Nephron progenitor cell (in vitro differentiated cells): ENCODE measurements at regions not wholly inside any gene's neighbourhood (a gene's known extent, or its start where the extent isn't known, plus 50 kb on each side); places are given as distances from the start of the nearest gene placed in this dataset.

ENCODE experiments used
- DNase-seq: peaks from one replicate; pipeline ENCODE4 v3.0.0; 2021
- H3K27ac Mint-ChIP-seq: 2 replicates; pipeline ENCODE4 v1.8.0; 2021; ENCODE audit warnings: mild to moderate bottlenecking, moderate library complexity, mixed read lengths
- H3K27me3 Mint-ChIP-seq: 2 replicates; pipeline ENCODE4 v1.8.0; 2021; ENCODE audit warnings: mild to moderate bottlenecking, low read depth, mixed read lengths; ENCODE audit not compliant: poor library complexity
- H3K36me3 Mint-ChIP-seq: 2 replicates; pipeline ENCODE4 v1.8.0; 2021; ENCODE audit warnings: low read depth, mixed read lengths
- H3K4me1 Mint-ChIP-seq: 2 replicates; pipeline ENCODE4 v1.8.0; 2021; ENCODE audit warnings: mixed read lengths
- H3K4me3 Mint-ChIP-seq: 2 replicates; pipeline ENCODE4 v1.8.0; 2021; ENCODE audit warnings: mild to moderate bottlenecking, moderate library complexity, mixed read lengths
- H3K9me3 Mint-ChIP-seq: 2 replicates; pipeline ENCODE4 v1.8.0; 2021; ENCODE audit warnings: mild to moderate bottlenecking, moderate library complexity, mixed read lengths
- TF ChIP-seq, protein P1 (sequence below): fragments of 200-600 bp; sonication (generic); IDR thresholded peaks from 2 replicates; pipeline ENCODE4 v1.5.0; 2021; ENCODE audit warnings: antibody characterized with exemption

DNA sequence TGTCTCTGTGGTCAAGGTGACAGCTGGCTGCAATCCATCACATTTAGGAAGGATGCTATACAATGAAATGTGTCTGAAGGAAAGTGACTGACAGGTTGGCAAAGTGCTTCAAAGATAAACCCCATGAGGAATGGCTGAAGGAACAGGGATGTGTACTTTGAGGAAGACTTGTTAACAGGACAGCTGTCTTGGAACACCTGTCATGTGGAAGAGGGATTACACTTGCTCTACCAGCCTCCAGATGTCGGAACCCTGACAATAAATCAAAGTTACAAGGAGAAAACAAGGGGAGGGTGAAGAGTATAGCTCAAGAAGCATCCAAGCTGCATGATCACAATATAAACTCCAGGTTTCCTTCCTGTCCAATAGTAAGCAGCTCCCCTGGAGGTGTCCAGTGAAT is 147.8 kb upstream of the TMCC3 start:
- H3K36me3 Mint-ChIP-seq: no peaks in the 10 kb centered on the region
- peaks cover 5% of the 10 kb centered on the region for H3K27me3 Mint-ChIP-seq
- H3K9me3 Mint-ChIP-seq: peaks cover 3% of the 10 kb centered on the region
- no peak for DNase-seq
- no peak overlapping the region for H3K27ac Mint-ChIP-seq
- TF ChIP-seq, protein P1, sequence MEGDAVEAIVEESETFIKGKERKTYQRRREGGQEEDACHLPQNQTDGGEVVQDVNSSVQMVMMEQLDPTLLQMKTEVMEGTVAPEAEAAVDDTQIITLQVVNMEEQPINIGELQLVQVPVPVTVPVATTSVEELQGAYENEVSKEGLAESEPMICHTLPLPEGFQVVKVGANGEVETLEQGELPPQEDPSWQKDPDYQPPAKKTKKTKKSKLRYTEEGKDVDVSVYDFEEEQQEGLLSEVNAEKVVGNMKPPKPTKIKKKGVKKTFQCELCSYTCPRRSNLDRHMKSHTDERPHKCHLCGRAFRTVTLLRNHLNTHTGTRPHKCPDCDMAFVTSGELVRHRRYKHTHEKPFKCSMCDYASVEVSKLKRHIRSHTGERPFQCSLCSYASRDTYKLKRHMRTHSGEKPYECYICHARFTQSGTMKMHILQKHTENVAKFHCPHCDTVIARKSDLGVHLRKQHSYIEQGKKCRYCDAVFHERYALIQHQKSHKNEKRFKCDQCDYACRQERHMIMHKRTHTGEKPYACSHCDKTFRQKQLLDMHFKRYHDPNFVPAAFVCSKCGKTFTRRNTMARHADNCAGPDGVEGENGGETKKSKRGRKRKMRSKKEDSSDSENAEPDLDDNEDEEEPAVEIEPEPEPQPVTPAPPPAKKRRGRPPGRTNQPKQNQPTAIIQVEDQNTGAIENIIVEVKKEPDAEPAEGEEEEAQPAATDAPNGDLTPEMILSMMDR: no peak
- no peak overlapping the region for H3K4me3 Mint-ChIP-seq
- peaks cover 46% of the 10 kb centered on the region for H3K4me1 Mint-ChIP-seq

DNA sequence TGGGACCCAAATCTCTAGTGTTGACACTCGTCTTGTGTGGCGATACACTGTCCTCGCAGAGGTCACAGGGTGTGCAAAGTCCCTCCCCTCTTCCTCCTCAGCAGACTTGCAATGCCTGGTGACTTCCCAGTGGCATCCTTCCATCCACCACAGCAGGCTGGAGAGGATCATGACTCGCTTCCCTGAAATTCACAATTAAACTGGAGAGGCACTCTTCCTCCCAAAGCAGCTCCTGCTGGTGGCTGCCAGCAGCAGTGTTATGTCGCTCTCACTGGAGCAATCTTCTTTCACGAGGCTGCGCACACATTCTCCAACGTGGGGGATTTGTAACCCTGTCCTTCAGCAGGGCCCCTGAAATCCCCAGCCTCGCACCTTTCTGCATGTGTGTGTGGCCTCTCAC is 145.2 kb upstream of the TMCC3 start:
- H3K36me3 Mint-ChIP-seq: no peaks in the 10 kb centered on the region
- H3K27me3 Mint-ChIP-seq: peaks cover 5% of the 10 kb centered on the region
- peaks cover 57% of the 10 kb centered on the region for H3K4me1 Mint-ChIP-seq
- no peak for DNase-seq
- TF ChIP-seq, protein P1: no peak
- H3K9me3 Mint-ChIP-seq: peaks cover 3% of the 10 kb centered on the region
- no peak overlapping the region for H3K4me3 Mint-ChIP-seq
- peak overlapping the region; percentile 55 for H3K27ac Mint-ChIP-seq

DNA sequence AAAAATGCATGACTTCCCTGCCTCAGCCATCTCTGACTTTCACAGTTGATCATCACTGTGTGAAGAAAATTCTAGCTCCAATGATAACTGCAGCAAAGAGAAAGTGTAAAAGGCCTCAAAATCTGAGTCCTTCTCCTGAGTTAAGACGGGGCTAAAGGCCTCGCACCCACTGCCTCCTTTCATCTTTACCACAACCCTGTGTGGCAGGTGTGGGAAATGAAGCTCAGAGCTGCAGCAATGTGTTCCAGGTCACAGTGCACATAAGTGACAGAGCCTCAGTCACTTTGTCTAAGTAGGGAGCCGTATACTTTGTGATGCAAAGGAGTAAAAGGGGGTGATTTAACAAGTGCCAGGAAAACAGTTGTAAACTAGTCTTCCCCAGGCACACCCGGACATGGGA is 144.7 kb upstream of the TMCC3 start:
- H3K9me3 Mint-ChIP-seq: peaks cover 3% of the 10 kb centered on the region
- DNase-seq: no peak
- H3K36me3 Mint-ChIP-seq: no peaks in the 10 kb centered on the region
- H3K27me3 Mint-ChIP-seq: peaks cover 5% of the 10 kb centered on the region
- TF ChIP-seq, protein P1: no peak
- peak overlapping the region; percentile 55 for H3K27ac Mint-ChIP-seq
- peaks cover 61% of the 10 kb centered on the region for H3K4me1 Mint-ChIP-seq
- H3K4me3 Mint-ChIP-seq: no peak overlapping the region

DNA sequence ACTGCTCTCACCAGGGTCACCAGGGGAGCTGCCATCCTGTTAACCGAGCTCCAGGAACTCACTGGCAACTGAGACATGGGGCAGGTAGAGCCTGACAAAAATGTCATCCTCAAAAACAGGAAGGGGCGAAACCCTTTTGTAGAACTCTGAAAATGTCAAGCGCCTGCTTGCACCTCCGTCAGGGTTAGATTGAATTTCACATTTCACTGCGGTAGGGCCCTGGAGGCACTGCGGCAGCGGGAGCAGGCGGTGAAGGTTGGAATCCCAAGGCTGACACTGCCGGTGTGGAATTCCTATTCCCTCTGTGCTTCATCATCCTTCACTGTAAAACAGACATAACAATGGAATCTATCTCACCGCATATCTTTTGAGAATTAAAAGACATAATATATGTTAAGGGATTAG is 142.8 kb upstream of the TMCC3 start:
- Mint-ChIP-seq H3K9me3 (no peaks in the 10 kb centered on the region), H3K4me1 (peaks cover 53% of the 10 kb centered on the region), H3K36me3 (no peaks in the 10 kb centered on the region), H3K27me3 (peaks cover 5% of the 10 kb centered on the region), H3K27ac (peak overlapping the region; percentile 91), H3K4me3 (peak overlapping the region; percentile 32)
- peak; percentile 44 for DNase-seq
- TF ChIP-seq, protein P1: no peak

DNA sequence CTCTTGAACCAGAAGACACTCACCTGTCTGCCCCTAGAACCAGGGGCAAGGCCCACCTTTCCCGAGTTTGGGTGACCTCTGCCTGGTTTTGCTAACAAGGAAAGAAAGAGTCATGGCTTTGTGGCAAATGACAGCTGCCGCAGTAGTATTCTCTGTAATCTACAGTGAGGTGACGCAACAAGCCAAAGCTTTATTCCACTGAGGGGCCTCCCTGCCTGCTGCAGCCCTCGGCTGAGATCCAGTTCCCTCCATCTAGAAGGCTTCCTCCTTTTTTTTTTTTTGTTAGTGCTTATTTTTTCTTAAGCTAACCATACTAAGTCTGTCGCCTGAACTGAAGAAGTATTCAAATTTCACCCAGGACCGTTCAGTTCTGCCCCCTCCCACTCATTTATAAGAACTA is 142.3 kb upstream of the TMCC3 start:
- Mint-ChIP-seq H3K4me1 (peaks cover 49% of the 10 kb centered on the region), H3K36me3 (no peaks in the 10 kb centered on the region), H3K27ac (peak overlapping the region; percentile 91)

DNA sequence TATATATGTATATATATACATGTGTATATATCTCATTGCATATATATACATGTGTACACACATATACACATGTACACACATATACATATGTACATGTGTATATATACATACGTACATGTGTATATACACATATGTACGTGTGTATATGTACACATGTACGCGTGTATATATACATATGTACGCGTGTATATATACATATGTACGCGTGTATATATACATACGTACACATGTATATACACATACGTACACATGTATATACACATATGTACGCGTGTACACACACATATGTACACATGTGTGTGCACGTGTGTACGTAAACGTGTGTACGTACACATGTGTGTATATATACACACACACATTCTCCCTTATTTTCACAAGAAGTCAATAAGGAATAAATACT is 141.6 kb upstream of the TMCC3 start:
- no peaks in the 10 kb centered on the region for H3K9me3 Mint-ChIP-seq
- no peak overlapping the region for H3K4me3 Mint-ChIP-seq
- H3K27ac Mint-ChIP-seq: no peak overlapping the region
- peaks cover 49% of the 10 kb centered on the region for H3K4me1 Mint-ChIP-seq
- H3K27me3 Mint-ChIP-seq: peaks cover 8% of the 10 kb centered on the region
- TF ChIP-seq, protein P1: no peak
- no peaks in the 10 kb centered on the region for H3K36me3 Mint-ChIP-seq
- no peak for DNase-seq

More for the DNA sequence above, 142.3 kb upstream of the TMCC3 start:
- peak overlapping the region; percentile 32 for H3K4me3 Mint-ChIP-seq
- peaks cover 5% of the 10 kb centered on the region for H3K27me3 Mint-ChIP-seq
- DNase-seq: no peak
- TF ChIP-seq, protein P1: no peak
- no peaks in the 10 kb centered on the region for H3K9me3 Mint-ChIP-seq
